Cerebellar cortex (tissue), 1 donor: ENCODE measurements at regions not wholly inside any gene's neighbourhood (a gene's known extent, or its start where the extent isn't known, plus 50 kb on each side); places are given as distances from the start of the nearest gene placed in this dataset.

Experiments
- DNase-seq: peaks from one replicate; pipeline ENCODE4 v3.0.0-alpha.2; 2015; ENCODE audit warnings: low spot score

DNA sequence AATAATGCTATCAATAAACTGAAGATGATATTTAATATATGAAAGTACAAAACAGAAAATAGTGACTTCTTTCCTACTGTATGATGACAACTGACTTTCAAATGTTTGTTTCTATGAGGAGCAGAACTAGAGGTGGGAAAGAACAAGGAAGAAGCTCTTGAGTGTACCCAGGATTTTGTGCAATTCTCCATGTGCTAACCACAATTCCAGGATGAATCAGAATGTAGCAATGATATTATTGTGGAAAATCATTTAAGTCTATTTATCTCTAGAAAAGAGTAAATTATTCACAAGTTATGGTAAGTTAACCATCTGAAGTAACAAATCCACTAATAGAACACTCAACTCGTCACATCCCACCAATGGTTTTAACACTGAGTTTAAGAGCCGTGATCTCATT, 324.1 kb upstream of the EMCN start:
- DNase-seq = no peak

DNA sequence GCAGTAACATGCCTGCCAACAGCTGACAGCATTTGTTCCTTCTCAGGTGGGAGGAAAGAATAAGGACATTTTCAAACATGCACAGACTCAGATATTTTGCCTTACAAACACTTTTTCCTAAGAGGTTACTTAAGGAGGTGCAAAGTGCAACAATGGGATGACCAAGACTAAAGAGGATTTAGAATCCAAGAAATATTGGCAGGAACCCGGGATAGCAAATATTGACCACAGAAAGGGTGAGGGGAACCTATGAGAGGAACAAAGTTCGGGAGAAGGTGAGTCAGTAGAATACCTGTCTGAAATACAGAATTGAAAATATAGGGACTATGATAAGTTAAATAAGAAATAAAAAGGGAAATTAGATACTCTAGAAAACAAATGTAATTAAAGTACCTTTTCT, 321.9 kb upstream of the EMCN start:
- no peak for DNase-seq

- DNase-seq = no peak
Measured at GRCh38 chr4:100838286-100838685, 320.5 kb upstream of the EMCN start.

DNA sequence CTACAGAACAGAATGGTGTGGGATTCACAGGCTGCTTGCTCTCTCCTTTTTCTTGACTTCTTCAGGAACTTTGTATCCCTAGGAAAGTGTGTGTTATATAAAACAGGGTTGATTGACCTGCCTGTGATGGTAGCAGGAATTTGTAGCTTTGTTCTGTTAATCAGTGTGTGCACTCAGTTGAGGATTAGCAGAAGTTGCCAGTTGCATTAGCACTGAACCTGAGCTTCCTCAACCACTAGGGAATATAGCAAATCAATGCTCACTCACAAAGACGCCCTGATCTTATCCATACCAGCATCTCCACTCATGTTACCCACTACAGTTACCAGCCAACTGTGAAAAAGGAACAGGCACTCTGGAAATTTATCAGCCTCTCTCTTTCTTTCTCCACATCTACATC, 319.1 kb upstream of the EMCN start:
- DNase-seq = no peak

DNA sequence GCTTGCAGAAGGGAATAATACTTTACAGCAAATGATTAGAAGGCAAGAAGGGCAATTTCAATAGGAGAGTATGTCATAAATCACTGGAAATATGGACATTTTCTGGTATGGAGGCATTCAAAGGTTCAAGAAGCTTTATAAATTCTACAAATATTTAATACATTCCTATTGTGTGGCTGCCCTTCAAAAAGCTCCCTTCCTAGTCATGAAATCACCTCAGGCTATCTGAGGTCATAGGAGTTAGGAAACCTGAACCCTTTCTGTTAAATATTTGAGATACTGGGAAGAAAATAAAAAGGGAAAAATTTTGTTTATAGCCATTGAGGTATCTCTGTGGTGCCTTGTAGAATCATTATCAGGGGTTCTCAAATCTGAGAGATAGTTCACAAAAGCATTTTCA, 316.8 kb upstream of the EMCN start:
- DNase-seq = no peak

GRCh38 chr4:100833906-100834305, 316.1 kb upstream of the EMCN start:
- no peak for DNase-seq

- no peak for DNase-seq
Measured at GRCh38 chr4:100828986-100829685, 311.3 kb upstream of the EMCN start.

DNA sequence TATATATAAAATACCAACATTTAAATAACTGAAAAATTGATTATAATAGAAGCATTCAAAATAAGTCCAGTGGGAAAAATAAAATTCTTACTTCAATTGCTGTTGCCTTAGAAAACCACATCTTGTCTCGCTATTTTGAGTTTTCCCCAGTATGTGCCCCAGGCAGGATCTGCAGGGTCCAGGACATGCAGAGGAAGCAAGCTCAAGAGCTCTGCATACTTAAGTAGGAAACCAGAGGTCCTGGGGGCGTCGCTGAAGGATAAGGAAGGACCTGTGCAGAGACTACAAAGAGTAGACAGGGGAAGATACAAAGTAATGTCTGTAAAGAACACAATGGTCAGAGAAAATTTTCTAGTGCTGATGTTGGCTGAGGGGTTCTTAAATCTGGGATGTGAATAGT, 310.5 kb upstream of the EMCN start:
- DNase-seq = no peak

DNA sequence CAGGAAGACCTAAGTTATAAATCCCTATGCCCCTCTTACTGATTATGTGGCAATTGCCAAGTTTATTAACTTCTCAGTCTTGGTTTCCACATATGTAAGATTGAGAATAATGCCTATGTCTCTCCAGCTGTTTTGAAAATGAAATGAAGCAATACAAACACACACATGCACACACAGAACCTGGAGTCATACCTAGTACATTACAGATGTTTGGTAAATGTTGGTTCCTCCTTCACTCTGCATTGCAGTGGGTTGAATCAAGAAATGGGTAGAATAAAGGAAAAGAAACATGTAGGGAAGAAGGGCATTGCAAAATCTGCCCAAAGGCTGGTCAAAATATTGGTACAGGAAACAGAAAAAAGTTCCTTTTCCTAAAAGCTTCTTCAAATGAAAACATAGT, 309.9 kb upstream of the EMCN start:
- no peak for DNase-seq

- peak; percentile 73 for DNase-seq
Measured at GRCh38 chr4:100826808-100827548, 309.2 kb upstream of the EMCN start.

DNA sequence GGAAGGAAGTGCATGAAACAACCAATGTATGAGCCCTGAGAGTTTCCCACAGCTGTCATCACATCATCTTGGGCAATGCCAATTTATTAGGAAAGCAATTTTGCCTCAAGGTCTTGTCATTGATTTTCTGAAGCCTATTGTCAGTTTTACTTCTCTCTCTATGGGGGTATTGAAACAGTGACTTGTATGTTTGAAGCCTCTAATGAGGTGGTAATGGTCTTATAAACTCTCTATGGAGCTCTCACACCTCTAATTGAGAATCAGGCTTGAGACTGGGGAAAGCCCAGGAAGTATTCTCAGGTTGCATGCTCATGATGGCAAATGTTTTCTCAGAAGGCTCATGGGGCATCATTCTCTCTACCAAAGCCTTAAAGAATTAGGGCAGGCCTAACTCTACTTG, 308.2 kb upstream of the EMCN start:
- no peak for DNase-seq

GRCh38 chr4:100823993-100824323, 306.1 kb upstream of the EMCN start:
- DNase-seq = no peak

- no peak for DNase-seq
Measured at GRCh38 chr4:100823066-100823992, 305.5 kb upstream of the EMCN start.

- DNase-seq = no peak
Measured at GRCh38 chr4:100820249-100820648, 302.4 kb upstream of the EMCN start.

DNA sequence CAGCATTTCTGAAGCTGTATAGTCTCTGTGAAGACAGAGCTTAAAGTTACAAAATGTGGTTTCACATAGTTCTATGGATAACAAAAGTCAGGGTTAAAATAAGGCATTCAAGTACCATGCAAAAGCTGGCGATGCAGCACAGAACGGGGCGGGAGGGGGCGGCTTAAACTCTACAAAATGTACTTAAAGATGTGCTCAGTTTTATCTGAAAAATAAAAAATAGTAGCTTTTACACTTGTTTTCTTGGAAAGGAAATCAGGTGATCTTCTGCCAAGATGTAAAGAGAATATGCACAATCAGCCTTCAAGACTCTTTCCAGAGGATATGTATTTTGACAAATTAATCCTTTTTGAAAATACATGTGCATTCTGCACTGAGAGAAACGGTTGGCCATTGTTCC, 301.7 kb upstream of the EMCN start:
- no peak for DNase-seq

DNA sequence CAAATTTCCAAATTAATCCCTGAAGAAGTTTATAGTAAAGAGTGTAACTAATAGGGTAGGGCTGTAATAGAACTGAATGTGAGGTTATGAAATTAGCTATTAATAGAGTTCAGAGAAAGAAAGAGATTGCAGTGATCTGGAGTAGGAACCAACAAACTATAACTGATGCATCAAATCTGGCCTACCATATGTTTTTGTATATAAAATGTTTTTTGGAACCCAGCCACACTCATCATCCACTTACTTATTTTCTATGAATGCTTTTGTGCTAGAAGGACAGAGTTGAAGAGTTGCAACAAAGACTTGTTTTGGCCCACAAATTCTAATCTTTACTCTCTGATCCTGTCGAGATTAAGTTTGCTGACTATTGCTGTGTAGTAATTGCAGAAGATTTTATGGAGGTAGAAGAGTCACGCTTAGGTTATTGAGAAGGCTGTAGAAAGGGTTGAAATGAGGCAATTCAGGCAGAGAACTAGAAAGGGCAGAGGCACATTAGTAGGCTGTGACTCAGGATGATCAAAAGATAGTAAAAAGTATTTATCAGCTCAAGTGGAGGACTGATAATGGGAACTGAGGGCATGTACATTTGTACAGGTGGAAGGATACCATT, 298.7 kb upstream of the EMCN start:
- no peak for DNase-seq

- no peak for DNase-seq
Measured at GRCh38 chr4:100811046-100811445, 293.2 kb upstream of the EMCN start.

GRCh38 chr4:100809506-100809905, 291.7 kb upstream of the EMCN start:
- no peak for DNase-seq

DNA sequence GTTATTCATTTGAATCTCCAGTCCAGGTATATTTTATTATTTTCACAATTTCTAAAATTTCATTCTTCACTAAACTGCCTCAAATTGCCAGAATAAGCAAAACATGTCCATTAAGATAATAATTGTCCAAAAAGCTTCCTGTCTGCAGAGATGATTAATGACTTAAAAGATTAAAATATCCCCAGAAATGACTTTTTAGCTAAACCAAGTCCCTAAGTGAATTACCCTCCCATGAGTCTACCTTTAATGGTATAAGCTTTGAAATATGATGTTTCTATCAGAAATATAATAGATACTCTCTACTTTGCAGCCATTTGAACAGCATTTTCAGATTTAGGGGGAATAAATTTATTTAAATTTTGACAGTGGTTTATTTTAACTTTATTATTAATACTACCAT, 289.2 kb upstream of the EMCN start:
- DNase-seq = no peak

- DNase-seq = no peak
Measured at GRCh38 chr4:100805538-100805937, 287.7 kb upstream of the EMCN start.

DNA sequence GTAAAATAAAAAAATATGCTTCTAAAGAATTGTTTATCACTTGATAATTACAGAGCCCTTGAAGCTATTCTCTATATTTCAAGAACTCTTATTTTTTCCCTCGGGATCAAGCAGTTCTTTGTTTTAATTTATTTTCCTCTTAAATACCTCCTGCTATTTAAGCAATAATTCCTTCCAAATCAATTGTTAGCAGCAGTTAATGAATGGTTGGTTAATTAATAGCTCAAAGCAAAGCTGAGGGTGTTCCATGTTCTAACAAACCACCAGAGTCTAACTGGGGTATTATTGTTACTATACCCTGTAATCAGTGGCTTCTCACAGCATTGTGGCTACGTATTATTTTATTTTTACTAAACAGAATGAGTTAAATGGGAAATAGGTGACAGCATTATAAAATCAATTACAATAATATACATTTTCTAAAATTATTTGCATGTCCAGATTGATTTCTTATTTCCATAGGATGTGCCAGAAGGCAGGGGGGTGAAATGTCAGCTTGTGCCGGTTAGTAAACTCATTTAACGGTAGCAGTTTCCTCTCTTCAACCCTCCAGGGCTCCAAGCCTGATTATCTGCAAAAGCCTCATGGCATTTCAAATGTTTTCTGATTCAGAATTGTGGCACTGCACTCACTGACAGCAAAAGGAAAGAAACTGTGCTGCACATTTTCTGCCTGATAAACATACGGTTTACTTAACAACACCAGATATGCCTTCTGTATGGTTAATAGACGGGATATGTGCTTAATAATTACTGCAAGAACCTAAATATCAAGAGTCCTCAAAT, 286.9 kb upstream of the EMCN start:
- no peak for DNase-seq

DNA sequence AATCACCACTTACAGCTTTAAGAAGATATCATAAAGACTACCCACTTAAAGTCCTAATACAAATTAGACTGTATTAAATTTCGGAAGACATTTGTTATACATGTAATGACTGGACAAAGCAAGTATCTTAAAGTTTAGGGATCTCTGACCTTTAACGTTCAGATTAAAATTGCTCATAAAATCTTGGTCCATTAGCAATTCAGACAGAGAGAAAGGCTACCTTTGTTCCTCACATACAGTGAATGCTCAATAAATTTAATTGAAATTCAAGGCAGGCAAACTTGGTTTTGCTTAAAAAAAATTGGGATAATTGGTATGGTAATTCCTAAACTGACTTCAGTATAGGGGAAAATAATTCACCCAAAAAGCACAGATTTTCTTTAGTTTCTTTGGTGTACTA, 285.9 kb upstream of the EMCN start:
- no peak for DNase-seq
